ENCODE measurements at regions not wholly inside any gene's neighbourhood (a gene's known extent, or its start where the extent isn't known, plus 50 kb on each side); places are given as distances from the start of the nearest gene placed in this dataset.

DNA sequence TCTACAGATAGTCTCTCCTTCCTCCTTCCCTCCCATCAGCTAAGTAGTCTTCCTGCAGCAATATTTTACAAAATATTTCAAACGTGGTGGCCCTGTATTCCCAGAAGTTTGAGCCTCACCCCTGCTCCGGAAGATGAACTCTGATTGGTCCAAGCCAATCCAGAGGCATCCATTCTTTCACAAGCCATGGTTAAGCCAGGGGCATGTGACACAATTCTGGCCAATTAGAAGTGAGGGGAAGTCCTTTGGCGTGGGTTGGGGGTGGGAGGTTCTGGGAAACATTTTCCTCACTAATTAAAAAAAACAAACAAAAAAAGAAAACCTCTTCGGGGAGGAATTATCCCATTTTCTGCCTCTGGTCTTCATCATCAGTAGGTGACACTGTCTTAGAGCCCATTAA is 69.4 kb upstream of the GSC start:
- Histone ChIP-seq H3K4me1 (ENCODE audit: control insufficient read depth in 5 of 5, insufficient read depth in 5 of 5, low read length in 5 of 5) (no peaks in the 10 kb centered on the region), H3K27me3 (ENCODE audit: control insufficient read depth in 3 of 3, insufficient read depth in 3 of 3, low read length in 2 of 3) (no peaks in the 10 kb centered on the region), H3K9ac (ENCODE audit: insufficient read depth in 1 of 2, low read length in 2 of 2) (no peak overlapping the region), H3K27ac (ENCODE audit: low read depth in 1 of 2, low read length in 1 of 2) (no peak overlapping the region), H3K36me3 (ENCODE audit: control insufficient read depth in 4 of 4, insufficient read depth in 4 of 4, low read length in 4 of 4) (no peaks in the 10 kb centered on the region), H3K9me3 (ENCODE audit: control insufficient read depth in 4 of 4, insufficient read depth in 3 of 4, low read length in 3 of 4) (peaks cover 0 to 6% (median 0%) of the 10 kb centered on the region in 4 donors), H3K4me3 (no peak overlapping the region)
- ATAC-seq (ENCODE audit: insufficient read depth, low FRiP score): no peak
- no peak for DNase-seq
- WGBS, 2 donors: 60 to 70% methylated on average over 4 of the region's 4 CpGs
- TF ChIP-seq, protein P1, sequence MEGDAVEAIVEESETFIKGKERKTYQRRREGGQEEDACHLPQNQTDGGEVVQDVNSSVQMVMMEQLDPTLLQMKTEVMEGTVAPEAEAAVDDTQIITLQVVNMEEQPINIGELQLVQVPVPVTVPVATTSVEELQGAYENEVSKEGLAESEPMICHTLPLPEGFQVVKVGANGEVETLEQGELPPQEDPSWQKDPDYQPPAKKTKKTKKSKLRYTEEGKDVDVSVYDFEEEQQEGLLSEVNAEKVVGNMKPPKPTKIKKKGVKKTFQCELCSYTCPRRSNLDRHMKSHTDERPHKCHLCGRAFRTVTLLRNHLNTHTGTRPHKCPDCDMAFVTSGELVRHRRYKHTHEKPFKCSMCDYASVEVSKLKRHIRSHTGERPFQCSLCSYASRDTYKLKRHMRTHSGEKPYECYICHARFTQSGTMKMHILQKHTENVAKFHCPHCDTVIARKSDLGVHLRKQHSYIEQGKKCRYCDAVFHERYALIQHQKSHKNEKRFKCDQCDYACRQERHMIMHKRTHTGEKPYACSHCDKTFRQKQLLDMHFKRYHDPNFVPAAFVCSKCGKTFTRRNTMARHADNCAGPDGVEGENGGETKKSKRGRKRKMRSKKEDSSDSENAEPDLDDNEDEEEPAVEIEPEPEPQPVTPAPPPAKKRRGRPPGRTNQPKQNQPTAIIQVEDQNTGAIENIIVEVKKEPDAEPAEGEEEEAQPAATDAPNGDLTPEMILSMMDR (IDR thresholded peaks at IDR 0.05; ENCODE audit: control extremely low read depth, extremely low read depth): no peak

DNA sequence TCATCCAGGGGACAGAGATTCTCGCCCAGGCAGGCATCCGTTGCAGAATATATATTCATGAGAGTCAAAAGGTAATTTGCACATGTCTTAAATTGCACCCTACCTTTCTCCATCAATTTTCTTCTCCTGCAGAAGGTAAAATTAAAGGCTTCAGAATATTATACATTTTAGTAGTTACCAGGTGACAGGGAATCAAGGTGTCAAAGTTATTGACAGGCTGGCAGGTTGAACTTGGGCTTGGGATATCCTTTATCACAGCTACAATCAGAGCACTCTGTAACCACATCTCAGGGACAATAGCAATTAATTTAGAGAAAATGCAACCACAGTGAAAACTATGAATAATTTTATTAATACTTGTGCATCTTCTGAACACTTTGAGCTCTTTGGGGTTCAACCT is 66.9 kb upstream of the GSC start:
- Histone ChIP-seq H3K9ac (ENCODE audit: insufficient read depth in 1 of 2, low read length in 2 of 2) (no peak overlapping the region), H3K4me3 (no peak overlapping the region), H3K36me3 (ENCODE audit: control insufficient read depth in 4 of 4, insufficient read depth in 4 of 4, low read length in 4 of 4) (no peaks in the 10 kb centered on the region), H3K27ac (ENCODE audit: low read depth in 1 of 2, low read length in 1 of 2) (no peak overlapping the region), H3K4me1 (ENCODE audit: control insufficient read depth in 5 of 5, insufficient read depth in 5 of 5, low read length in 5 of 5) (no peaks in the 10 kb centered on the region), H3K9me3 (ENCODE audit: control insufficient read depth in 4 of 4, insufficient read depth in 3 of 4, low read length in 3 of 4) (peaks cover 0 to 3% (median 0%) of the 10 kb centered on the region in 4 donors), H3K27me3 (ENCODE audit: control insufficient read depth in 3 of 3, insufficient read depth in 3 of 3, low read length in 2 of 3) (no peaks in the 10 kb centered on the region)
- ATAC-seq (ENCODE audit: insufficient read depth, low FRiP score) (no peak), DNase-seq (no peak)
- 86 to 89% methylated on average over 2 of the region's 2 CpGs for WGBS, 2 donors
- TF ChIP-seq, protein P1 (IDR thresholded peaks at IDR 0.05; ENCODE audit: control extremely low read depth, extremely low read depth): no peak

DNA sequence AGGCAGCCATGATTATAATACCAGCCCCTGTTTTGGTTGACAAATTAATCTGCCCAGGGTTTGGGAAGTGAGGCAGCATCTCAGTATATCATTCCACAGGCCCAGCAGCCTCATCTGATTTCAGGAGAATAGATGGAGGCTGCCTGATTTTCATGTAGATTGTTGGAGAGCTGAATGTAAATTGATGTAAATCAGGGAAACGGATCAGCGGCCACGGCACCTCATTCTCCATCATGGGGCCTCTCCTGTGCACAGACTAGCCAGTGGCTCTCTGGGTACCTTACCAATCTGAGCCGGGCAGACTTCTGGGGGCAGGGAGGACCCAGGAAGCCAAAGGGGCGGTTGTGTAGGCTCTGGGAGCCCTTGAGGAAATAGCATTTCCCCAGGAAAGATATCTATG is 63.7 kb upstream of the GSC start:
- H3K4me3 ChIP-seq: no peak overlapping the region
- no peak overlapping the region for H3K9ac ChIP-seq (ENCODE audit: insufficient read depth in 1 of 2, low read length in 2 of 2)
- H3K36me3 ChIP-seq (ENCODE audit: control insufficient read depth in 4 of 4, insufficient read depth in 4 of 4, low read length in 4 of 4): no peaks in the 10 kb centered on the region
- TF ChIP-seq, protein P1 (IDR thresholded peaks at IDR 0.05; ENCODE audit: control extremely low read depth, extremely low read depth): no peak
- WGBS, 2 donors: 62 to 68% methylated on average over 5 of the region's 5 CpGs
- DNase-seq: no peak
- peaks cover 0 to 3% (median 0%) of the 10 kb centered on the region in 4 donors for H3K9me3 ChIP-seq (ENCODE audit: control insufficient read depth in 4 of 4, insufficient read depth in 3 of 4, low read length in 3 of 4)
- no peaks in the 10 kb centered on the region for H3K27me3 ChIP-seq (ENCODE audit: control insufficient read depth in 3 of 3, insufficient read depth in 3 of 3, low read length in 2 of 3)
- H3K27ac ChIP-seq (ENCODE audit: low read depth in 1 of 2, low read length in 1 of 2): no peak overlapping the region
- H3K4me1 ChIP-seq (ENCODE audit: control insufficient read depth in 5 of 5, insufficient read depth in 5 of 5, low read length in 5 of 5): no peaks in the 10 kb centered on the region
- ATAC-seq (ENCODE audit: insufficient read depth, low FRiP score): no peak

DNA sequence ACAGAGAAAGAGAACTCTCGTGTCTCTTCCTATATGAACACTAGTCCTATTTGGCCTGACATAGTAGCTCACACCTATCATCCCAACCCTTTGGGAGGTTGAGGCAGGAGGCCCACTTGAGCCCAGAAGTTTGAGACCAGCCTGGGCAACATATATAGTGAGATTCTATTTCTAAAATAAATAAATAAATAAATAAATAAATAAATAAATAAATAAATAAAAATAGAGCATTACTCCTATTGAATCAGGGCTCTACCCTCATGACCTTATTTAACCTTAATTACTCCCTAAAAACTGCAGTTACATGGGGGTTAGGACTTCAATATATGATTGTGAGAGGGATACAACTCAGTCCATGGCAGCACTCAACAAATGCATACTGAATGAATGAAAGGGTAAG is 61.2 kb upstream of the GSC start:
- H3K4me3 ChIP-seq: no peak overlapping the region
- no peak for ATAC-seq (ENCODE audit: insufficient read depth, low FRiP score)
- DNase-seq: no peak
- H3K27ac ChIP-seq (ENCODE audit: low read depth in 1 of 2, low read length in 1 of 2): no peak overlapping the region
- no peak overlapping the region for H3K9ac ChIP-seq (ENCODE audit: insufficient read depth in 1 of 2, low read length in 2 of 2)
- no peaks in the 10 kb centered on the region for H3K27me3 ChIP-seq (ENCODE audit: control insufficient read depth in 3 of 3, insufficient read depth in 3 of 3, low read length in 2 of 3)
- TF ChIP-seq, protein P1 (IDR thresholded peaks at IDR 0.05; ENCODE audit: control extremely low read depth, extremely low read depth): no peak
- no peaks in the 10 kb centered on the region for H3K4me1 ChIP-seq (ENCODE audit: control insufficient read depth in 5 of 5, insufficient read depth in 5 of 5, low read length in 5 of 5)
- H3K36me3 ChIP-seq (ENCODE audit: control insufficient read depth in 4 of 4, insufficient read depth in 4 of 4, low read length in 4 of 4): no peaks in the 10 kb centered on the region
- H3K9me3 ChIP-seq (ENCODE audit: control insufficient read depth in 4 of 4, insufficient read depth in 3 of 4, low read length in 3 of 4): peaks cover 0 to 5% (median 0%) of the 10 kb centered on the region in 4 donors
- 32 to 45% methylated on average over 1 of the region's 1 CpG for WGBS, 2 donors
